ENCODE measurements at regions not wholly inside any gene's neighbourhood (a gene's known extent, or its start where the extent isn't known, plus 50 kb on each side); places are given as distances from the start of the nearest gene placed in this dataset.

GRCh38 chr5:8773046-8773615 is 772.7 kb downstream of the SEMA5A start:
- peaks cover 6 to 31% (median 10%) of the 10 kb centered on the region in 6 donors for H3K9me3 Mint-ChIP-seq
- H3K4me1 Mint-ChIP-seq = no peaks in the 10 kb centered on the region
- no peak overlapping the region for H3K27ac Mint-ChIP-seq
- H3K27me3 Mint-ChIP-seq (ENCODE audit: low read depth in 3 of 3) = no peaks in the 10 kb centered on the region
- no peak overlapping the region for H3K4me3 Mint-ChIP-seq
- DNase-seq = no peak
- peaks cover 0 to 4% (median 0%) of the 10 kb centered on the region in 3 donors for H3K36me3 Mint-ChIP-seq

- H3K9me3 Mint-ChIP-seq = peaks cover 2 to 33% (median 25%) of the 10 kb centered on the region in 6 donors
- no peak for DNase-seq
- no peaks in the 10 kb centered on the region for H3K4me1 Mint-ChIP-seq
- H3K27me3 Mint-ChIP-seq (ENCODE audit: low read depth in 3 of 3) = no peaks in the 10 kb centered on the region
- H3K36me3 Mint-ChIP-seq = no peaks in the 10 kb centered on the region
- no peak overlapping the region for H3K4me3 Mint-ChIP-seq
- H3K27ac Mint-ChIP-seq = no peak overlapping the region
Observed at GRCh38 chr5:8784692-8785091, 761.2 kb downstream of the SEMA5A start.

- Mint-ChIP-seq H3K36me3 (no peaks in the 10 kb centered on the region), H3K4me1 (no peaks in the 10 kb centered on the region), H3K4me3 (no peak overlapping the region), H3K9me3 (peaks cover 2 to 44% (median 27%) of the 10 kb centered on the region in 6 donors), H3K27ac (no peak overlapping the region), H3K27me3 (ENCODE audit: low read depth in 3 of 3) (no peaks in the 10 kb centered on the region)
- DNase-seq = no peak
Observed at GRCh38 chr5:8788246-8788645, 757.6 kb downstream of the SEMA5A start.

GRCh38 chr5:8805653-8806052 is 740.2 kb downstream of the SEMA5A start:
- H3K4me1 Mint-ChIP-seq = no peaks in the 10 kb centered on the region
- no peaks in the 10 kb centered on the region for H3K36me3 Mint-ChIP-seq
- H3K27me3 Mint-ChIP-seq (ENCODE audit: low read depth in 3 of 3) = no peaks in the 10 kb centered on the region
- H3K4me3 Mint-ChIP-seq = no peak overlapping the region
- no peak for DNase-seq
- H3K9me3 Mint-ChIP-seq = peaks cover 6 to 61% (median 33%) of the 10 kb centered on the region in 6 donors
- no peak overlapping the region for H3K27ac Mint-ChIP-seq

GRCh38 chr5:8807636-8808035 is 738.2 kb downstream of the SEMA5A start:
- DNase-seq = no peak
- peaks cover 0 to 4% (median 0%) of the 10 kb centered on the region in 3 donors for H3K36me3 Mint-ChIP-seq
- H3K4me3 Mint-ChIP-seq = no peak overlapping the region
- H3K9me3 Mint-ChIP-seq = peaks cover 14 to 60% (median 31%) of the 10 kb centered on the region in 6 donors
- no peaks in the 10 kb centered on the region for H3K27me3 Mint-ChIP-seq (ENCODE audit: low read depth in 3 of 3)
- no peaks in the 10 kb centered on the region for H3K4me1 Mint-ChIP-seq
- no peak overlapping the region for H3K27ac Mint-ChIP-seq

- Mint-ChIP-seq H3K9me3 (peaks cover 22 to 69% (median 36%) of the 10 kb centered on the region in 6 donors), H3K4me1 (no peaks in the 10 kb centered on the region), H3K27me3 (ENCODE audit: low read depth in 3 of 3) (peaks cover 0 to 2% (median 1%) of the 10 kb centered on the region in 3 donors), H3K36me3 (peaks cover 0 to 6% (median 0%) of the 10 kb centered on the region in 3 donors), H3K27ac (no peak overlapping the region), H3K4me3 (no peak overlapping the region)
- DNase-seq = no peak
Observed at GRCh38 chr5:8811581-8811980, 734.3 kb downstream of the SEMA5A start.

- Mint-ChIP-seq H3K9me3 (peaks cover 23 to 66% (median 39%) of the 10 kb centered on the region in 6 donors), H3K4me3 (no peak overlapping the region), H3K27ac (no peak overlapping the region), H3K36me3 (peaks cover 0 to 6% (median 0%) of the 10 kb centered on the region in 3 donors), H3K27me3 (ENCODE audit: low read depth in 3 of 3) (peaks cover 0 to 2% (median 1%) of the 10 kb centered on the region in 3 donors), H3K4me1 (no peaks in the 10 kb centered on the region)
- no peak for DNase-seq
Observed at GRCh38 chr5:8813180-8813579, 732.7 kb downstream of the SEMA5A start.

GRCh38 chr5:8814105-8814504 is 731.8 kb downstream of the SEMA5A start:
- Mint-ChIP-seq H3K27ac (no peak overlapping the region), H3K36me3 (peaks cover 0 to 6% (median 0%) of the 10 kb centered on the region in 3 donors)

GRCh38 chr5:8824371-8824770 is 721.5 kb downstream of the SEMA5A start:
- DNase-seq = no peak
- peaks cover 0 to 4% (median 0%) of the 10 kb centered on the region in 3 donors for H3K27me3 Mint-ChIP-seq (ENCODE audit: low read depth in 3 of 3)
- H3K27ac Mint-ChIP-seq = no peak overlapping the region
- H3K4me3 Mint-ChIP-seq = no peak overlapping the region
- peaks cover 4 to 36% (median 19%) of the 10 kb centered on the region in 6 donors for H3K9me3 Mint-ChIP-seq
- no peaks in the 10 kb centered on the region for H3K36me3 Mint-ChIP-seq
- no peaks in the 10 kb centered on the region for H3K4me1 Mint-ChIP-seq

More at GRCh38 chr5:8814105-8814504, 731.8 kb downstream of the SEMA5A start:
- DNase-seq = no peak
- Mint-ChIP-seq H3K27me3 (ENCODE audit: low read depth in 3 of 3) (peaks cover 0 to 2% (median 1%) of the 10 kb centered on the region in 3 donors), H3K9me3 (peaks cover 23 to 63% (median 41%) of the 10 kb centered on the region in 6 donors), H3K4me3 (no peak overlapping the region), H3K4me1 (no peaks in the 10 kb centered on the region)

- Mint-ChIP-seq H3K4me3 (no peak overlapping the region), H3K27ac (no peak overlapping the region), H3K9me3 (peaks cover 1 to 43% (median 17%) of the 10 kb centered on the region in 6 donors), H3K4me1 (no peaks in the 10 kb centered on the region), H3K27me3 (ENCODE audit: low read depth in 3 of 3) (peaks cover 0 to 6% (median 0%) of the 10 kb centered on the region in 3 donors), H3K36me3 (no peaks in the 10 kb centered on the region)
- no peak for DNase-seq
Observed at GRCh38 chr5:8825139-8825757, 720.6 kb downstream of the SEMA5A start.

GRCh38 chr5:8826508-8826907 is 719.4 kb downstream of the SEMA5A start:
- Mint-ChIP-seq H3K27me3 (ENCODE audit: low read depth in 3 of 3) (peaks cover 0 to 6% (median 0%) of the 10 kb centered on the region in 3 donors), H3K9me3 (peaks cover 0 to 43% (median 18%) of the 10 kb centered on the region in 6 donors), H3K36me3 (no peaks in the 10 kb centered on the region), H3K27ac (no peak overlapping the region), H3K4me1 (no peaks in the 10 kb centered on the region), H3K4me3 (no peak overlapping the region)
- DNase-seq = no peak

- peaks cover 0 to 31% (median 10%) of the 10 kb centered on the region in 6 donors for H3K9me3 Mint-ChIP-seq
- no peak overlapping the region for H3K4me3 Mint-ChIP-seq
- H3K27ac Mint-ChIP-seq = no peak overlapping the region
- no peaks in the 10 kb centered on the region for H3K4me1 Mint-ChIP-seq
- H3K27me3 Mint-ChIP-seq (ENCODE audit: low read depth in 3 of 3) = peaks cover 0 to 4% (median 0%) of the 10 kb centered on the region in 3 donors
- H3K36me3 Mint-ChIP-seq = no peaks in the 10 kb centered on the region
- no peak for DNase-seq
Observed at GRCh38 chr5:8827696-8828095, 718.2 kb downstream of the SEMA5A start.

- no peak for DNase-seq
- Mint-ChIP-seq H3K9me3 (peaks cover 0 to 34% (median 11%) of the 10 kb centered on the region in 6 donors), H3K4me3 (no peak overlapping the region), H3K27ac (no peak overlapping the region), H3K4me1 (no peaks in the 10 kb centered on the region), H3K27me3 (ENCODE audit: low read depth in 3 of 3) (peaks cover 0 to 3% (median 0%) of the 10 kb centered on the region in 3 donors), H3K36me3 (no peaks in the 10 kb centered on the region)
Observed at GRCh38 chr5:8828596-8829322, 717.1 kb downstream of the SEMA5A start.
